HepG2 (cell line): ENCODE measurements at regions not wholly inside any gene's neighbourhood (a gene's known extent, or its start where the extent isn't known, plus 50 kb on each side); places are given as distances from the start of the nearest gene placed in this dataset.

Experiments
- ATAC-seq: fragments of 200-7000 bp; cut with Tn5 transposase; 3 replicates; pipeline ENCODE4 v1.9.1; 2020; ENCODE audit warnings: mild to moderate bottlenecking, moderate library complexity
- BruUV-seq: library from RNA; stranded (reverse); fragments of 400-500 nt; replicated peaks from 2 replicates; lab custom pipeline; 2021; lab: Mats Ljungman, UMichigan
- CTCF ChIA-PET: fragments of 300-600 bp; formaldehyde crosslinking; extraction: SDS; loops from one replicate; lab custom pipeline; 2021; ENCODE audit warnings: low total read pairs, inconsistent platforms, low intra/inter-chr PET ratio; lab: Yijun Ruan, JAX
- POLR2A ChIA-PET: fragments of 350-600 bp; sonication (Branson Sonifier 250); formaldehyde crosslinking; loops from one replicate; lab custom pipeline; 2020; ENCODE audit warnings: antibody characterized with exemption, inconsistent platforms; lab: Yijun Ruan, JAX
- DNase-seq: peaks from one replicate; pipeline ENCODE4 v3.0.0-alpha.2; 2015; ENCODE audit warnings: low spot score
- FAIRE-seq: peaks from 3 replicates; lab custom pipeline; 2011; peaks lifted over from hg19 to GRCh38; lab: Jason Lieb, UNC
- H2AFZ ChIP-seq: one replicate; pipeline ENCODE4 v1.6.1; 2011; ENCODE audit warnings: low read length, inconsistent platforms
- H3K27ac ChIP-seq: fragments of 300-600 bp; 3 replicates; pipeline ENCODE4 v1.8.0; 2011; ENCODE audit warnings: mixed run types, mild to moderate bottlenecking, mixed read lengths, low read length, inconsistent platforms; ENCODE audit not compliant: insufficient read depth; ENCODE audit errors: extremely low read length
- H3K27me3 ChIP-seq, 2 experiments: fragments of 200-600 bp in 1 of 2; 2 replicates in 1 of 2; 3 replicates in 1 of 2; pipeline versions ENCODE4 v1.6.0 to v1.8.0; 2011; ENCODE audit warnings: low read length in 2 of 2, mild to moderate bottlenecking in 2 of 2, moderate library complexity in 2 of 2, inconsistent platforms in 1 of 2; ENCODE audit not compliant: insufficient read depth in 2 of 2, control insufficient read depth in 1 of 2
- H3K36me3 ChIP-seq, 2 experiments: fragments of 200-600 bp in 1 of 2; replicated peaks in 1 of 2; 2 replicates in 1 of 2; 3 replicates in 1 of 2; pipeline versions ENCODE4 v1.5.1 to v1.8.0; 2011; ENCODE audit warnings: low read length in 2 of 2, inconsistent platforms in 1 of 2; ENCODE audit not compliant: insufficient read depth in 2 of 2, control insufficient read depth in 1 of 2
- H3K4me1 ChIP-seq: 2 replicates; pipeline ENCODE4 v1.5.1; 2012; ENCODE audit warnings: low read length, inconsistent platforms; ENCODE audit not compliant: insufficient read depth
- H3K4me2 ChIP-seq: 2 replicates; pipeline ENCODE4 v1.6.0; 2011; ENCODE audit warnings: low read depth, low read length, inconsistent platforms
- H3K4me3 ChIP-seq, 3 experiments: fragments of 200-600 bp in 1 of 3; sonication (generic), shearing (Covaris generic) in 1 of 3; replicated peaks in 1 of 3; 2 replicates each; pipeline ENCODE4 v1.5.1; 2011 to 2016; ENCODE audit warnings: low read length in 3 of 3, inconsistent platforms in 2 of 3, low read depth in 2 of 3, mild to moderate bottlenecking in 2 of 3, control low read depth in 1 of 3, mixed read lengths in 1 of 3; ENCODE audit not compliant: insufficient read depth in 1 of 3
- H3K79me2 ChIP-seq: one replicate; pipeline ENCODE4 v1.6.1; 2011; ENCODE audit warnings: low read length, inconsistent platforms; ENCODE audit not compliant: insufficient read depth
- H3K9ac ChIP-seq: 2 replicates; pipeline ENCODE4 v1.6.0; 2011; ENCODE audit warnings: mild to moderate bottlenecking, low read depth, low read length, inconsistent platforms; ENCODE audit not compliant: insufficient read depth
- H3K9me3 ChIP-seq: 2 replicates; pipeline ENCODE4 v1.5.1; 2012; ENCODE audit warnings: mild to moderate bottlenecking, low read length
- H4K20me1 ChIP-seq: 2 replicates; pipeline ENCODE4 v1.6.0; 2011; ENCODE audit warnings: inconsistent platforms, mild to moderate bottlenecking, low read length, moderate library complexity; ENCODE audit not compliant: insufficient read depth
- ARID2 ChIP-seq: sonication (generic); formaldehyde crosslinking; IDR thresholded peaks from 2 replicates; pipeline ENCODE4 v1.8.1; 2022; ENCODE audit warnings: mild to moderate bottlenecking, missing genetic modification reagents, borderline replicate concordance
- BHLHE40 ChIP-seq: IDR thresholded peaks from 2 replicates; pipeline ENCODE4 v1.6.1; 2011; ENCODE audit warnings: low read length, improper control_type of control experiment
- EHMT2 ChIP-seq: fragments of 200-600 bp; sonication (generic); IDR thresholded peaks from 2 replicates; pipeline ENCODE4 v1.7.0; 2017; ENCODE audit warnings: antibody characterized with exemption, low read depth, low read length, borderline replicate concordance
- REXO4 ChIP-seq: sonication (generic); formaldehyde crosslinking; IDR thresholded peaks from 2 replicates; pipeline ENCODE4 v1.8.0; 2022; ENCODE audit warnings: missing genetic modification reagents, mild to moderate bottlenecking, borderline replicate concordance
- SIN3B ChIP-seq: fragments of 150-350 bp; IDR thresholded peaks from 2 replicates; pipeline ENCODE4 v1.6.1; 2014; ENCODE audit warnings: low read length
- SP1 ChIP-seq, 2 experiments: fragments of 450-650 bp in 1 of 2; sonication (generic) in 1 of 2; formaldehyde crosslinking in 1 of 2; IDR thresholded peaks; 2 replicates each; pipeline versions ENCODE4 v1.4.0 to v1.6.1; 2016 to 2020; ENCODE audit warnings: missing genetic modification reagents in 1 of 2
- TEAD3 ChIP-seq: optimal IDR thresholded peaks from 2 replicates; pipeline ENCODE3; 2016; ENCODE audit warnings: borderline replicate concordance
- ZNF451 ChIP-seq: sonication (generic); formaldehyde crosslinking; IDR thresholded peaks from 2 replicates; pipeline ENCODE4 v1.5.0; 2020; ENCODE audit warnings: mild to moderate bottlenecking, missing genetic modification reagents
- ZNF720 ChIP-seq: sonication (generic); formaldehyde crosslinking; IDR thresholded peaks from 2 replicates; pipeline ENCODE4 v1.4.0; 2020; ENCODE audit warnings: missing genetic modification reagents
- ZNF747 ChIP-seq: sonication (generic); formaldehyde crosslinking; IDR thresholded peaks from 2 replicates; pipeline ENCODE4 v1.8.1; 2023; ENCODE audit warnings: missing genetic modification reagents, mild to moderate bottlenecking, borderline replicate concordance
- ZNF768 ChIP-seq: sonication (generic); formaldehyde crosslinking; IDR thresholded peaks from 2 replicates; pipeline ENCODE4 v1.4.0; 2020; ENCODE audit warnings: missing genetic modification reagents
- ZNF792 ChIP-seq: IDR thresholded peaks from 2 replicates; pipeline ENCODE4 v1.6.1; 2016
- WGBS: methylation state at CpG from one replicate; pipeline ENCODE4 v1.1.6; 2017; ENCODE audit warnings: low lambda C conversion rate; 5-methylcytosine and 5-hydroxymethylcytosine counted together
- in situ Hi-C: cut with HindIII; loops from 2 replicates; pipeline ENCODE4 v1.10.0; 2017; ENCODE audit warnings: low pct_unique_long_range_greater_than_20kb; ENCODE audit not compliant: extremely low pct_ligation_motif_present
- intact Hi-C: fragments of 100-400 bp; cut with micrococcal nuclease; formaldehyde crosslinking; loops from one replicate; pipeline ENCODE4 v1.10.0; 2022; ENCODE audit not compliant: unreplicated experiment

DNA sequence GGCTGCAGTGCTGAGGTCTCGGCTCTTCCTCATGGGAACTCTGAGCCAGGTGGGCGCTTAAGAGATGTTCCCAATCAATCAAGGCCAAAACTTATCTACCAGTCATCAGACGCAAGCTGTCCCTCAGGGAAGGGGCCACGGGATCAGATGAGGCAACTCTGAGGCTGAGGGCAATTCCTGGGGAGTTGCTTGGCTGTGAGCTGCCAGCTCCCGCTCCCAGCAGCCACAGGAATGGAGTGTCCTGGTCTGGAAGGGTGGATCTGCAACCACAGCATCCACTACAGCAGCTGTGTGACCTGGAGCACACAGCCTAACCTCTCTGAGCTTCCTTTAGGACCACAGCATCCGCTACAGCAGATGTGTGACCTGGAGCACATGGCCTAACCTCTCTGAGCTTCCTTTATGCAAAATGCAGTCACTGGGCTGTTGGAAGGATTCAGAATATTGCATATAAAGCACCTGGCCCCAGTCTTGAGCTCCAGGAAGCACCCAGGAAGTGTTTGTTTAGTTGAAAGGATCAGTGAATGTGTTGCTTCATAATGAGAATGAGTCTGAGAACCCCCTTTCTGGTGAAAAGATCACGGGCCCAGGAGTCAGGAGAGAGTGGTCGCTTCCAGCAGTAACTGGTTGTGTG, 60.9 kb downstream of the TFAP2C start:
- TF ChIP-seq ZNF768 (CRISPR knock-in tag) (peak; percentile 95), ZNF720 (CRISPR knock-in tag) (no peak)
- no peak for FAIRE-seq

DNA sequence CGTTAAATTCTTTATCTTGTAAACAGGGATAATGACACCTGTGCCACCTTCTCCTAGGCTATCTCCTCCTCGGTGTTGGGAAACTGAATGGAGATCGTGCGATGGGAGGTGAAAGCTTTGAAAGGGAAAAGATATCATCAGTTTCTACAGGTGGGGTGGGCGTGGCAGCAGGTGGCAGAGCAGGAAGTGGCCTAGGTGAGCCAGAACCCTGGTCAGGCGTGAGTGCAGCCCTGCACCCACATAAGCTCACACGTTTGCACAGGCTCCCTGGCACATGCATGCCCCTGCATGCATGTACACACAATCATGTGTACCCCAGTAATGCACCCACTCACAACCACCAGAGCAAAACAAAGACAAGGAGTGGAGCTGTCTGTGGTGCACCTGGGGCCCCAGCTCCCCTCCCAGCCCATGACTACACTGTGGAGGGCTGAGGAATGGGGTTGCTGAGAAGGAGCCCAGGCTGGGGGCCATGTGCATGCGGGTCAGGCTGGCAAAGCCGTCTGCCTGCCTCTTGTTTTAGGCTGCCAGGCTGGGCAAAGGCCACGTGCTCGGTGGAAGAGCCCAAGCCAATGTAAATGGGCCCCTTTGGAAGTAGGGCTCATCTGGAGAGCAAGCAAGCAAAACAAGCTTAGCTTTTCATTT, 61.5 kb downstream of the TFAP2C start:
- Histone ChIP-seq H3K36me3 (no peaks in the 10 kb centered on the region), H3K27ac (no peak overlapping the region), H2AFZ (no peak overlapping the region), H3K9ac (no peak overlapping the region), H3K4me3 (no peak overlapping the region), H3K27me3 (peaks cover 11 to 73% of the 10 kb centered on the region in 2 experiments; a peak in 4 of 5 replicates), H4K20me1 (no peaks in the 10 kb centered on the region), H3K4me2 (no peak overlapping the region), H3K9me3 (no peaks in the 10 kb centered on the region), H3K79me2 (no peaks in the 10 kb centered on the region), H3K4me1 (no peaks in the 10 kb centered on the region)
- no peak for TF ChIP-seq SIN3B
- TF ChIP-seq ZNF747 (CRISPR knock-in tag), result no peak
- TF ChIP-seq EHMT2, result no peak
- TF ChIP-seq ARID2 (CRISPR knock-in tag), result no peak
- no peak for TF ChIP-seq ZNF792 (CRISPR knock-in tag)
- no peak for TF ChIP-seq BHLHE40
- no peak for TF ChIP-seq ZNF451
- TF ChIP-seq TEAD3 (CRISPR knock-in tag), result no peak
- TF ChIP-seq SP1 (IDR thresholded peaks at IDR 0.05), result no peak
- no peak for TF ChIP-seq SP1 (CRISPR knock-in tag; IDR thresholded peaks at IDR 0.05)
- TF ChIP-seq REXO4 (CRISPR knock-in tag), result no peak
- BruUV-seq, result no TSS peak
- in situ Hi-C loops, result no loop called here
- ChIA-PET POLR2A (no interaction called here), CTCF (no interaction called here)
- no peak for ATAC-seq
- 8% methylated on average over 11 of the region's 11 CpGs for WGBS
- intact Hi-C loops, result no loop called here
- DNase-seq, result no peak
- FAIRE-seq, result no peak

More for the DNA sequence above, 60.9 kb downstream of the TFAP2C start:
- no peak overlapping the region for H2AFZ ChIP-seq
- no peak overlapping the region for H3K9ac ChIP-seq
- BruUV-seq, result no TSS peak
- peaks cover 11 to 73% of the 10 kb centered on the region in 2 experiments; a peak in 4 of 5 replicates for H3K27me3 ChIP-seq
- WGBS, result 4% methylated on average over 7 of the region's 8 CpGs
- in situ Hi-C loops (no loop called here), intact Hi-C loops (no loop called here)
- no peak for ATAC-seq
- H3K4me3 ChIP-seq, result no peak overlapping the region
- H4K20me1 ChIP-seq, result no peaks in the 10 kb centered on the region
- H3K9me3 ChIP-seq, result no peaks in the 10 kb centered on the region
- ChIA-PET POLR2A (no interaction called here), CTCF (no interaction called here)
- no peaks in the 10 kb centered on the region for H3K36me3 ChIP-seq
- no peaks in the 10 kb centered on the region for H3K79me2 ChIP-seq
- no peaks in the 10 kb centered on the region for H3K4me1 ChIP-seq
- H3K27ac ChIP-seq, result no peak overlapping the region
- no peak overlapping the region for H3K4me2 ChIP-seq
- no peak for DNase-seq
